ENCODE measurements at regions not wholly inside any gene's neighbourhood (a gene's known extent, or its start where the extent isn't known, plus 50 kb on each side); places are given as distances from the start of the nearest gene placed in this dataset.
"Not testable (repeated sequence)": the region's sequence is repeated elsewhere in the genome, so short reads cannot be mapped to it uniquely, and the experiment has no call there.

- not testable (repeated sequence) for DNase-seq (ENCODE audit: low read depth)
These were observed 57.0 kb upstream of the NEUROD1 start for GRCh38 chr2:181737302-181737701.

GRCh38 chr2:181738074-181738473, 57.8 kb upstream of the NEUROD1 start:
- no peak for DNase-seq (ENCODE audit: low read depth)

DNA sequence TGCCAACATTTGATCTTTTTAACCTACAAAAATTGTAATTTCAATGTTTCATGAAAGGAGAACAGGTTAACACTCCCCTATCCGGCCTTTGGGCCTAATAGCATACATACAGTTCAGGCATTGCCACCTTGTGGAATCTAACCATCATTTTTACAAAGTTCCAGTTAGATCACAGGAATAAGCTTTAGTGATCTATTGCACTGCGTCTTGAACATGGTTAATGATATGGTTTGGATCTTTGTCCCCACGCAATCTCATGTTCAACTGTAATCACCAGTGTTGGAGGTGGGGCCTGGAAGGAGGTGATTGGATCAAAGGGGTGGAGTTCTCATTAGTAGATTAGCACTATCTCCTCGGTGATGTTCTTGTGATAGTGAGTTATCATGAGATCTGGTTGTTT, 58.2 kb upstream of the NEUROD1 start:
- no peak for DNase-seq (ENCODE audit: low read depth)

GRCh38 chr2:181741756-181742155, 61.4 kb upstream of the NEUROD1 start:
- DNase-seq (ENCODE audit: low read depth) = no peak

- DNase-seq (ENCODE audit: low read depth) = no peak
These were observed 62.0 kb upstream of the NEUROD1 start for GRCh38 chr2:181742361-181742760.

- DNase-seq (ENCODE audit: low read depth) = peak; percentile 45
These were observed 62.8 kb upstream of the NEUROD1 start for GRCh38 chr2:181742922-181743722.

GRCh38 chr2:181743723-181744031, 63.4 kb upstream of the NEUROD1 start:
- DNase-seq (ENCODE audit: low read depth) = no peak

- DNase-seq (ENCODE audit: low read depth) = no peak
These were observed 65.7 kb upstream of the NEUROD1 start for GRCh38 chr2:181745796-181746540.

DNA sequence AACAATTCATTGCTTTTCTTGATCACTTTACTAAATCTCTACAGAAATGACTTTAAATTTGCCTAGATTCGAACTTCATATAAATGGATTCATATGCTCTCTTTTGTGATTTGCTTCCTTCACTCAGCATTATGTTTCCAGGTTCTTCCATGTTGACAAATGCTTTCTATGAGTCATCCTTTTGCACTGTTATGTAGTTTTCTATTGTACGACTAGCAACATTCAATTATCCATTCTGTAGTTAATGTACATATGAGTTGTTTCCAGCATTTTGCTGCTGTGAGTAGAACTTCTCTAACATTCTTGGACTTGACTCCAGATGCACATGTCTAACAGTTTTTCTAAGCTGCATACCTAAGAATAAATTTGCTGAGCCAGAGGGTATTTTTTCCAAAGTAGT, 66.5 kb upstream of the NEUROD1 start:
- no peak for DNase-seq (ENCODE audit: low read depth)

GRCh38 chr2:181750305-181750704, 70.0 kb upstream of the NEUROD1 start:
- DNase-seq (ENCODE audit: low read depth) = no peak

DNA sequence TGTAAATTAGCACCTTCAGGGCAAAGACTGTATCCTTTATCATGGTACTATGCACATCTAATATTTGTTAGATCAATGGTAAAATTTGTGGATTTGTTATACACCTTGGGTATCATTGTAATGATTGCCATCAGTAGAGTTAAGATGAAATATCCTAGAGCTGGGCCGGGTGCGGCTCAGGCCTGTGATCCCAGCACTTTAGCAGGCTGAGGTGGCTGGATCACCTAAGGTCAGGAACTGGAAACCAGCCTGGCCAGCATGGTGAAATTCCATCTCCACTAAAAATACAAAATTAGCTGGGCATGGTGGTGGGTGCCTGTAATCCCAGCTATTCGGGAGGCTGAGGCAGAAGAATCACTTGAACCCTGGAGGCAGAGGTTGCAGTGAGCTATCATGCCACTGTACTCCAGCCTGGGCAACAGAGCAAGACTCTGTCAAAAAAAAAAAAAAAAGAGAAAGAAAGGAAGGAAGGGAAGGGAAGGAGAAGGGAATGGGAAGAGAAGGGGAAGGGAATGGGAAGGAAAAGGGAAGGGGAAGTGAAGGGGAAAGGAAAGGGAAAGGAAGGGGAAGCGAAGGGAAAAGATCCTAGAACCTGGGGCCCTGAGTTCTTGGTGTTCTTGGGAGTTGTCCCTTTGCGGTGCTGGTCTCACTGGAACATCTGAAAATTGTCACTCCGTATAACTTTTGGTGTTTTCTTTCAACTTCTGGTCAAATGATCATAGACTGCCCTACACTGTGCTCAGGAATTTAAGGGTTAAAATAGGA, 71.1 kb upstream of the NEUROD1 start:
- DNase-seq (ENCODE audit: low read depth) = no peak

- DNase-seq (ENCODE audit: low read depth) = no peak
These were observed 72.0 kb upstream of the NEUROD1 start for GRCh38 chr2:181752301-181752700.

DNA sequence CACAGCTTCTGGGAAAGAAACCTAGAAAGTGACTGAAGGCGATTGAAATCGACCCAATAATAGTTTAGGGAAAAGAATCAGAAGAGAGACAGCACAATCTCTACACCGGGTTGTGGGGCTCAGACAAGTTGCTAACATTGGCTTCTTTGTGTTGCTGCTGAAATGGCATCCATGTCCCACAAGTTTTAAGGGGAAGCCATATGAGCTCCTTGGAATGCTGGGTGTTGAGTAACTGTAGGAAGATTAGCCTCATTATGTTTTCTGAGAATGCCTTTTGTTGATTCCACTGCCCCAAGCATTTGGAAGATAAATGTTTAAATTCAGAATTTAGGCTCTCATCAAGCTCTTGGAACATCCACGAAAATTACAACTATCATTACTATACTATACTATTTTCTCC, 73.4 kb upstream of the NEUROD1 start:
- DNase-seq (ENCODE audit: low read depth) = no peak

DNA sequence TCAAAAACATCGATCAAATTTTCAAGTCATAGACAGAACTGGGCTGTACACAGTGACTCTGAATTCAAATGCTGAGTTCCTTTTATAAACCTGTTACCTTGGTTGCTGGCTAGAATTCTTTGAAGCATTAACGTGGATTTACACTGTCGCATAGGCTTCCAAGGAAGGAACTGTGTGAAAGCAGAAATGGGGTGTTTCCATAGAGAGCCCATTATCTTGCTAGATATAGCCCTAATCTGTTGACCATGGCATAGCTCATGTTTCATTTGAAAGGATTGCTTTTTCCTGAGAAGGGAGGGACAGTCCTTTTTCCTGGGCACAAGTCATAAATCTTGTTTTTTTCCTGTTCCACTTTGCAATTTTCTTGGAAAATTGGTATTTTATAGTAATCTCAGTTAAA, 73.8 kb upstream of the NEUROD1 start:
- DNase-seq (ENCODE audit: low read depth) = no peak

DNA sequence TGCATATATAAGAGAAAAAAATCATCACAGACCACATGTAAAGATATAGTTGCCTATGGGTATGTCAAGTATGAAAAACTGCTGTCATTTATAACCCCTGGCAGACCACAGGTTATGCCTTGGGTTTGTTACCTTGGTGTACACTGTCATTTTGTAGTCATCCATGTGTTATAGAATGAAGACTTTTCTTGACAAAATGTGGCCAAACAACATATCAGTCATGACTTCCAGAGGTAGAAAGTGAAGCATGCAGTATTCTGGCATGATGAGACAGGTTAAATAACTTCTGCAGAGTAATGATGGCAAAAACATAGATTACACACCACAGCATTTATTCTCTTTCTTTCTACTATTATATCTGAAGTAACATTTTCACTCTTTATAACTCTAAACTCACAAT, 74.9 kb upstream of the NEUROD1 start:
- DNase-seq (ENCODE audit: low read depth) = no peak

- DNase-seq (ENCODE audit: low read depth) = no peak
These were observed 80.2 kb upstream of the NEUROD1 start for GRCh38 chr2:181760521-181760920.

GRCh38 chr2:181761175-181761574, 80.9 kb upstream of the NEUROD1 start:
- no peak for DNase-seq (ENCODE audit: low read depth)

DNA sequence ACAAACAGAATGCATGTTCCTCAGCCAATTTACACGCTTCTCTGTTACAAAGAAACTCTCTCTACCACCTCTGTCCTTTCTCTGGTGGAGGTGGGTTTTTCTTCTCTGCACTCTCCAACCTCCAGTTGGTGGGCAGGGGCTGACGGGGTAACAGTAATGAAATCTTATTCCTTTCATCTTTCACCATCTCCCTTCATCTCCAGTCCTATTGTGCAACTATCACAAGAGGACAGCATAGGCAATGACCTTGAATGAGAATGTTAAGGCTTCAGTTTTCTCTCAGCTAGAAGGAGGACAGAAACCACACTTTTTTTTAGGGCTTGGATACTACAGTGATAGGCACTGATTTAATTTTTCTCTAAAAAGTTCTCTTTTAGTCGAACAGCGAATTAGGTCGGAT, 81.7 kb upstream of the NEUROD1 start:
- no peak for DNase-seq (ENCODE audit: low read depth)

DNA sequence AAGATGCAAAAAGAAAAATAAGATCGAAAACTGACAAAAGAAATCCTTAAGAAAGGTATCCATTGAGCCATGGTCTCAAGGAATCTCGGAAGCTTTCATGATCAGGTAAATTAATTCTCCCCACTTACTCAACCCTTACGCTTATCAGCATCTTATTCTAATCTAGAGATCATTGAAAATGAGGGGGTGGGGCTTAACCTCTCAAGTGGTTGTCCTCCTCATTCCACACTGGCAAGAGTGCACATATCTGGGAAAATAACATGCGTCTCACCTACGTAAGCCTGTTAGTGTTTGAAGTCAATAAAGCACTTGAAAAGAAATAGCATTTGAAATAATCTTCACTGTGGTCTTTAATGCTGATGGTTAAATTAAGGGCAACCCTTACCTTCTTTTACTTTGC, 82.5 kb upstream of the NEUROD1 start:
- no peak for DNase-seq (ENCODE audit: low read depth)

DNA sequence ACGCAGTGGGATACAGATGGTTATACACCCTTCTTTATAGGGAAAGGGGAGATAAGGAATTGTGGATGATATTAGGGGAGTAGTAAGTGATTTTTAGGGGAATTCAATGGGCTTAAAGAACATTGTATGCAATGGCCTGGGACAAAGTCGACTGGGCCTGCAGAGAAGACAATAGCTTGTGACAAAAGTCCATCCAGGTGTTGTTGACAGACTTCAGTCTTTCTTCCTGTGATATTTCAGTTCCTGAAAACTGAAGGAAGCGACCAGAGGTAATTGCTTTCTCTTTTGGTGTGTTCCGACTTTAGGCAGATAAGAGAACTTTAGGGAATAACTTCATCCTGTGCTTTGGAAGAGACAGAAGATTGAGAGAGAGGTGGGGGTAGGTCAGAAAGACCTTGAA, 83.1 kb upstream of the NEUROD1 start:
- no peak for DNase-seq (ENCODE audit: low read depth)

DNA sequence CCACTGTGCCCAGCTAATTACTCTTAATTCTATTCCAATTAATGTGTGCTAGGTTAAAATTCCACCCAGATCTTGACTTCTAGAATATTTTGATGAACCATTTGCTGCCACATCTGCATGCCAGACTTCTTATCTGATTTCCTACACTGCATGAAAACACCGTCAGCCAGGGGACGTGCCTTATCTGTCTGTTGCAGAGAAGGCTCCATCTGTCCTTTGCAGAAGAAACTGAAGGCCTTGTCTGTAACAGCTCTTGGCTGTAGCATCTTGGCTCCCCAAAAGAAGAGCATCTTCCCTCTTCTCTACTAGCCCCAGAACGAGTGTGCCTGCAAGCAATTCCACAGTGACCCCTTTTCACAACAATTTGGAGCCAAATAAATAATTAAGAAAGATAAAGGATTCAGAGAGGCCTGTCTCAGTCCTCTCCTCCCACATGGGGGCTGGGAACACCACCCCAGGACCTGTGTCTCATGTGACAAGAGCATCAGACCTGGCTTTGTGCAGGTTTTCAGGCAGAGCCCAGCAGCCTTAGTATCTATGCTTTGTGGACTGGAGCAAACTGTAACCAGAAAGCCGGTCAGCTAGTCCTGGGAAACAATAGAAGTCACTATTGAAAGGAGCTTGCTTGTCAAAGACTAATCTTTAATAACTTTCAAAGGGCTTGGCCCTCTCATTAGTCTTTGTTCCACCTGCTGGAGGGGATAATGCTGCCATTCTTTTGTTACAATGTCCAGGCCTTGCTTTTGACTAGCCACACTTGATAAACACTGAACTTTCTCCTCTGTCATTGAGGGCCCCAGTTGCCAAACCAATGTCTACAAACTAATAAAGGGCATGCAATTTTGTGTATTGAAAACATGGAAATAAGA, 84.0 kb upstream of the NEUROD1 start:
- no peak for DNase-seq (ENCODE audit: low read depth)

GRCh38 chr2:181766129-181766528, 85.8 kb upstream of the NEUROD1 start:
- DNase-seq (ENCODE audit: low read depth) = no peak
